Putamen (tissue), 1 donor: ENCODE measurements at regions not wholly inside any gene's neighbourhood (a gene's known extent, or its start where the extent isn't known, plus 50 kb on each side); places are given as distances from the start of the nearest gene placed in this dataset.
A peak's percentile ranks its signal among the peaks of the same experiment; 100 is the strongest.

ENCODE experiments used
- DNase-seq: peaks from one replicate; pipeline ENCODE4 v3.0.0-alpha.2; 2016; ENCODE audit warnings: low spot score

- no peak for DNase-seq
These were observed 312.4 kb upstream of the RTL1 start for GRCh38 chr14:101215927-101216326.

- no peak for DNase-seq
These were observed 313.0 kb upstream of the RTL1 start for GRCh38 chr14:101216366-101217079.

- no peak for DNase-seq
These were observed 313.6 kb upstream of the RTL1 start for GRCh38 chr14:101217080-101217463.

- DNase-seq = no peak
These were observed 314.3 kb upstream of the RTL1 start for GRCh38 chr14:101217616-101218371.

- no peak for DNase-seq
These were observed 316.6 kb upstream of the RTL1 start for GRCh38 chr14:101219896-101220703.

GRCh38 chr14:101220921-101221510 is 317.5 kb upstream of the RTL1 start:
- DNase-seq = no peak

GRCh38 chr14:101221549-101222160 is 318.1 kb upstream of the RTL1 start:
- DNase-seq = no peak

- no peak for DNase-seq
These were observed 319.0 kb upstream of the RTL1 start for GRCh38 chr14:101222362-101223070.

GRCh38 chr14:101223127-101223526 is 319.6 kb upstream of the RTL1 start:
- peak; percentile 52 for DNase-seq

GRCh38 chr14:101223561-101224162 is 320.1 kb upstream of the RTL1 start:
- DNase-seq = no peak

- no peak for DNase-seq
These were observed 321.0 kb upstream of the RTL1 start for GRCh38 chr14:101224356-101225156.

- DNase-seq = no peak
These were observed 321.9 kb upstream of the RTL1 start for GRCh38 chr14:101225157-101226152.

- DNase-seq = no peak
These were observed 322.7 kb upstream of the RTL1 start for GRCh38 chr14:101226265-101226602.

- DNase-seq = no peak
These were observed 323.3 kb upstream of the RTL1 start for GRCh38 chr14:101226603-101227425.

GRCh38 chr14:101227611-101228594 is 324.4 kb upstream of the RTL1 start:
- DNase-seq = no peak

GRCh38 chr14:101228949-101229541 is 325.5 kb upstream of the RTL1 start:
- DNase-seq = no peak
